HPDE6-E6E7 (cell line): ENCODE measurements at regions not wholly inside any gene's neighbourhood (a gene's known extent, or its start where the extent isn't known, plus 50 kb on each side); places are given as distances from the start of the nearest gene placed in this dataset.

Source experiments
- DNase-seq: peaks from one replicate; pipeline ENCODE4 v3.0.0; 2011; ENCODE audit warnings: missing footprints; ENCODE audit errors: extremely low spot score

DNA sequence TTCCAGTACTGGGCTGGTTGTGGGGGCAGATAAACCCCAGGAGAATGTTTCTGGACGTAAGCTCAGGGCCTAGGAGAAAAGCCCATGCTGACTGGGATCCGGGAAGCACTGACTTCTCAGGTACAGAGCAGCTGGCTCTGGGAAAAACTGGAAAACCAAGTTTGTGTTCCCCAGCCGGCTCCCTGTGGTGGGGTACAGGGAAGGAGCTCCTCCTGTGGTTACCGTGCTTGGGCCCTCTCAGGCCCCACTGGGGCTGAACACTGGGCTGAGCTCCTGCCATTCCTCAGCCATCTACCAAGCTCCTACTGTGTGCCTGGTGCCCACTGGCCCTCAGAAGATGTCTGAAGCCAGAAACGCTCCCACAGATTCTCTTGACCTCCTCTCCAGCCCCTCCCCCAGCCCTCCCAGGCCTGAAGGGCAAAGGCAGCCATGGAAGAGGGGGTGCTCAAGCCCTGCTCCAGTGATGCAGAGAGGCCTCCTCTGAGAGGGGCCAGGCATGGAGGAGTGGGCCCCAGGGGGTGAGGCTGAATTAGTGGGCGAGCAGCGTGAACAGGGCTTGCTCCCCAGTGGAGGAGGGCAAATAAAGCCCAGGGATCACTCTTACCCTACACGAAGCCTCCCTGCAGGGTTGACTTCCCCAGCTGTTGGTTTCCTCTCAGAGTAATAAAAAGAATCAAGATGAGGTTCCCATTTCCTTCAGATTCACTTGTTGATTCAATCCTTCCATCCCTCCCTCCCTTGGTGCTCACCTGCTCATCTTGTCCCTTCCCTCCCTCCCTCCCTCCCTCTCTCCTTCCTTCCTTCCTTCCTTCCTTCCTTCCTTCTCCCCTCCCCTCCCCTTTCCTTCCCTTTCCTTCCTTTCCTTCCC is 100.0 kb downstream of the VEGFA start:
- DNase-seq: no peak

DNA sequence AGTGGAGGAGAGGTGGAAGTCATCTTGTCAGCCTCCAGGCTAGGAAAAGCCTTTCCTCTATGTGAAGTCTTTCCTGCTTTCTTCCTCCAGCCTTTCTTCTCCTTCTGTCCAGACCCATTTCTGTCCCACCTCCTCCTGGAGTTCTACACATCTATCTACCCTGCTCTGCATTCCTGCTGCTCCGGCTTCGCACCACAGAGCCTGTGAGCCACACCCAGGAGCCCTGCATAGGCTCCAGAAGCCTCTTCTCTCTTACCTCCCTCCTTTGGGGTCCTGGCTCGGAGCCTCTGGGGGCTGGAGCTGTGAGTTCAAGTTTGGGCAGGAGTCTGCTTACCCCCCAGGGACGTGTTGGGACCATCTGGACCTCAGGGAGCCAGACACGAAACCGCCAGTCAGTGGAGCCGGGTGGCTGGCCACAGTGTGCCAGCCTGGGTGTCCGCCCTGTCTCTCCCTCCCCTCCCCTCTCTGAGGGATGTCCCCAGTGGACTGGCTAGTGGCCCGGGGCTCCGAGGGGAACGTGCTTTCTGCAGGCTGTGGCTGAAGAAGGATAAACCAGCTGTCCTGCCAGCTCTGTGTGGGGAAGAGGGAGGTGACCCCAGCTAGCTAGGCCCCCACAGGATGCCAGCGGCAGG is 99.2 kb downstream of the VEGFA start:
- DNase-seq: no peak

- no peak for DNase-seq
These were observed 98.5 kb downstream of the VEGFA start for GRCh38 chr6:43868467-43868866.

DNA sequence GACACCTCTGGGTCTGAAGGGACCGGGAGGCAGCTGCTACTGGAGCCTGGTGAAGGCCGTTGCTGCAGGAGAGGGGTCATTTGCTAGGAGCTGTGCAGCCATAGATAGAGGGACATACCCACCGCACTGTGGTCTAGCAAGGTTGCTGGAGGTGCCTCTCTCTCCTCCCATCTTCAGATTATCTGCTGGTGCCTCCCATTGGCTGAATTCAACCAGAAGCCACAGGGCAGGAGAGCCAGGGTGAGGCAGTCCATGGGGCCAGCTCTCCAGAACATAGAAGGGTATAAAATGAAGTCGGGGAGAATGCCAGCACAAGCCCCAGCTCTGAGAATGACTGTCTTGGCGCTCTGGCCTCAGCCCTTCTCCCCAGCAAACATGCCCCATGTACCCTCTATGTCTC is 98.0 kb downstream of the VEGFA start:
- no peak for DNase-seq

DNA sequence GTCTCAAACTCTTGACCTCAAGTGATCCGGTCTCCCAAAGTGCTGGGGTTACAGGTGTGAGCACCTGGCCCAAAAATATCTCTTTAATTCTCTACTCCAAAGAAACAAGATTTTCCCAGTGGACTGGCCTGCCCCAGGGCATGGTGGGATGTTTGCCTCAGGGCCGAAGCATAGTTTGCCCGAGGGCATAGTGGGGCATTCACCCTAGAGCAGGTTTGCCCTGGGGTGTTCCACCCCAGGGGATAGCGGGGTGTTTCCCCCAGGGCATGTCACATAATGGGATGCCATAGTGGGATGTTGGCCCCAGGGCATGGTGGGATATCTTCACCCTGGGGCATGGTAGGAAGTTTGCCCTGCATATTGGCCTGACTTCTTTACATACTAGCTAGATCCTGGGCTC is 97.2 kb downstream of the VEGFA start:
- DNase-seq: no peak

GRCh38 chr6:43865932-43866645 is 96.1 kb downstream of the VEGFA start:
- DNase-seq: no peak

GRCh38 chr6:43865086-43865485 is 95.1 kb downstream of the VEGFA start:
- no peak for DNase-seq

- no peak for DNase-seq
These were observed 92.9 kb downstream of the VEGFA start for GRCh38 chr6:43862925-43863324.

DNA sequence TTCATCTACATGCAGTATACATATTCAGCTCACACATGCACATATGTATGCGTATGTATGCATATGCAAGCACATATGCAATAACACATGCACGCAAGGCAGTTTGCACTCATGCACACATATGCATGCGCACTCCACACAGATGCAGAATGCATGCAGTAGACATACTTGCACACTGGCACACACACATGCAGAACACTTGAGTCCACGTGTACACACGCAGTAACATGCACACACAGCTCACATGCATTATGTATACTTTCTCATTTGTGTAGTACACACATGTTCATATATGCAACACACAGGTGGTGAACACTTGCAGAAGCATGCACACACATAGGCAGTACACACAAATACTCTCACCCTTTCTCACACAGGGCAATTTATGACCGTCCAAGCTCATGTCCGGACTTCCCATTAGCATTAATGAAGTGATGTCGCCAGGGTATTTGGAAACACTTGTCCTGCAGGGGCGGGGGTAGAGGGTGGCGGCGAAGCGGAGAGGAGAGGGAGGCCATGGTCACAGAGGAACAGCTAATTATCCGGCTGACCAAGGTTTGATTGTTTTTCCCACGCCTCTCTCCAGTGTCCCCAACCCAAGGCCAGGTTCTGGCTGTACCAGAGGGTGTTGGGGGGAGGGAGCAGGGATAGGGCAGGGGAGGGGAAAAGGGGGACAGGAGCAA is 91.3 kb downstream of the VEGFA start:
- no peak for DNase-seq

- no peak for DNase-seq
These were observed 90.3 kb downstream of the VEGFA start for GRCh38 chr6:43860285-43860684.

DNA sequence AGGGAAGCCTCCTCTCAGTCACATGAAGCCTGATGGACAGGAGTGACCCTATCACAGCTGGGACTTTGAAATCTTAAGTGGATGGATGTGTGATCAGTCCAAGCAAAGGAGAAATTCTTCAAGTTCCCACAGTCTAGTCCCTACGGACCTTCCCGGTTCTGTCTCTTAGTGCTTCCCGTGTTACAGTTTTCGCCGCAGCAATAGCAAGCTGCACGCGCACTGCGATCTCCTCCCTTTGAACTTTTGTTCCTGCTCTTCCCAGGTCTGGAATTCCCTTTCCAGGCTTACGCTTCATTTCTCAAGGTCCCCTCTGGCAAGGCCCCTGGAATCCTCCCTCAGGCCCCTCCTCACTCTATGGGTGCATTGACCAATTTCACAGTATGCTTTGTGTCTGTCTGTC is 89.2 kb downstream of the VEGFA start:
- DNase-seq: no peak

- no peak for DNase-seq
These were observed 88.4 kb downstream of the VEGFA start for GRCh38 chr6:43858161-43859153.

DNA sequence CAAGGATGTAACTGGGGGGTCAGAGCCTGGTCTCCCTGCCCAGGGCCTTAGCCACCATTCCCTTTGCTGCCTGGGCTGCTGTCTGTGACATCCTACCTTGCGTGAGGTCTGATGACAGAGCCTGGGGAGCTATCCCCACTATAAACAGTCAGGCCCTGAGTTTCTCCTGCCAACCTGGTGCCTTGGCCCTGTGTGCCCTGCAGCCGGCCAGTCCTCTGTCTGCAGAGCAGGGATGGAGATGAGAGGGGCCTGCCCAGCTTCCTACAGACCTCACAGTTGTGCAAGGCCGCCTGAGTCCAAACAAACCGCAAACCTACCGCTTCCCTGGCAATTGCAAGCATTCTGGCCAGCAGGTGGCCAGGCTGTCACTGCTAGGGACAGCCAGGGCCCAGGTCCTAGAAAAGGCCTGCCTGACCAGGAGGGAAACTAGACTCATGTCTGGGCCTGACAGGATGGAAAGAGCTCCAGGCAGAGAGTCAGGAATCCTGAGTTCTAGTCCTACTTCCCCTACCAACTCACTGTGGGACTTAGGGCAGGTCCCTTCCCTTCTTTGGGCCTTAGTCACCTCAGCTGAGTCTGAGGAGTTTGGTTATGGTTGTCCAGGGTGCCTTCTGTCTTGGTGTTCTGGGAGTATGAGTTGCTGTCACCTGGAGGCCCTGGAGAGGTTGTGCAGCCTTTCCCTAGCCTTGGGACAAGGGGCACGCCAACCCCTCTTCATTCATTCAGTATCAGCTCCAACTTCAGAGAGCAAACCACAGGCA is 86.2 kb downstream of the VEGFA start:
- no peak for DNase-seq

DNA sequence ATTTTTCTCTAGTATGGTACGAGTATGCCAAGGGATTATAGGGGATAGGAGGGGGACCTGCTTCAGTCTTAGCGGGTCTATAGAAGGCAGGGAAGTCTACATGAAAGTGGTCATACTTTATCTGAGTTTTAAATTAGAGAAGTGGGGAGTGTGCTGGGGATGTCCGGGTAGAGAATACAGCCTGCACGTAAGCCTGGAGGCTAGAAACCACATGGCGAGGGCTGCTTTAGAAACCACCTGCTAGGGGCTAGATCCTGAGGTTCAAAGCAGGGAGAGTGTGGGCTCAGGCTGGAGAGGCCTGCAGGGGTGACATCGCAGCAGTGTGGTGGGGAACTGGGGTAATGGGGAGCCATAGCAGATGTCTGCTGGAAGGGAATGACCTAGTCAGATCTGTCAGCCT is 85.2 kb downstream of the VEGFA start:
- DNase-seq: no peak

DNA sequence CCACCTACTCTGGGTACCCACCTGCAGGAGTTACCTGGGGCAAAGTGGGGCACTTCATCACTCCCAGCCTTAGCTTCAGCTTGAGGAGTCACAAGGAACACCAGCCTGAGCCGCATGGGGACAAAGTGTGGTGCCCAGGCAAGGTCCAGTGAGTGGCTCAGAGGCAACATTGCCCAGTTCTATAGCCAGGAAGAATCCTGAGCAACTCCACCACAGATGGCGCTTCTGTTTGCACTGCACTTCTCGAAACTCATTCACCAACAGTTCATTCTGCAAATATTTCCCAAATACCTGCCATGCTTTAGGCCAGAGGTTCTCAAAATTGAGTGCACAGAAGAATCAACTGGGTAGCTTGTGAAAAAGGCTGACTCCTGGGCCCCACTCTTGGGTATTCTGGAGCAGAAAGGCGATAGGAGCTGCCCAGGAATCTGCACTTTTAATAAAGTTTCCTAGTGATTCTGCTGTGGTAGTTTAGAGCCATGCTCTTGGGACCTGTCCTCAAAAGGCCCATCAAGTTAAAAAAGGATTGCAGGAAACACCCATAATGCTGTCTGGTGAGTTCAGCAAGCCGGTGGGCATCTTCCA is 83.1 kb downstream of the VEGFA start:
- no peak for DNase-seq

DNA sequence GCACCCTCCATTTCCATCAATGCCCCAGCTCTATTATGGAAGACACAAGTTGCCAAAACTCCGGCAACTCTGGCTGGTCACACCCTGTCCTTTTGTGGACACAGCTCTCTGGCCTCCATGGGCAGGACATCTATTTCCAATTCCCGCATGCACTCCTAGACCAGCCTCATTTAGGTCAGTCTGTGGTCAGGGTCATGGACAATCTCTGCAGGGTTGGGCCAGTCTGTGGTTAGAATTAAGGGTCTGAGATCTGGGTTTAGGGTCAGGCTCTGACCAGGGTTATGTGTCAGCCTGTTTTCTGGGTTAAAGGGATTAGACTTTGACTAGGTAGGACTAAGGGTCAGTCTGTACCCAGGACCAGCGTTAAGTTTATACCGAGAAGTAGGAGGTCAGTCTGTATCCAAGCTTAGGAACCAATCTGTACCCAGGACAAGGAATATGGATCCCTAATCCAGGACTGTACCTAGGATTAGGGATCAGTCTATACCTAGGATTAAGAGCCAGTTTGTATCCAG is 82.4 kb downstream of the VEGFA start:
- no peak for DNase-seq

GRCh38 chr6:43851204-43851865 is 81.3 kb downstream of the VEGFA start:
- DNase-seq: no peak

GRCh38 chr6:43850314-43851203 is 80.5 kb downstream of the VEGFA start:
- no peak for DNase-seq
